WERI-Rb-1 (cell line): ENCODE measurements at regions not wholly inside any gene's neighbourhood (a gene's known extent, or its start where the extent isn't known, plus 50 kb on each side); places are given as distances from the start of the nearest gene placed in this dataset.

Source experiments
- DNase-seq: peaks from one replicate; pipeline ENCODE4 v3.0.0-alpha.2; 2020
- H3K27ac ChIP-seq: fragments of 250-450 bp; sonication (Bioruptor Pico); 2 replicates; pipeline ENCODE4 v1.5.1; 2020; ENCODE audit warnings: mild to moderate bottlenecking, moderate library complexity
- H3K27me3 ChIP-seq: fragments of 250-450 bp; sonication (Bioruptor Pico); 2 replicates; pipeline ENCODE4 v1.5.1; 2021; ENCODE audit warnings: mild to moderate bottlenecking, low read depth, moderate library complexity; ENCODE audit not compliant: insufficient read depth, severe bottlenecking
- H3K36me3 ChIP-seq: fragments of 250-450 bp; sonication (Bioruptor Pico); 2 replicates; pipeline ENCODE4 v1.5.1; 2020; ENCODE audit warnings: mild to moderate bottlenecking, moderate library complexity
- H3K4me3 ChIP-seq: 2 replicates; pipeline ENCODE4 v1.5.1; 2011; ENCODE audit warnings: low read depth, mild to moderate bottlenecking, control low read depth, low read length
- H3K9me3 ChIP-seq: fragments of 250-450 bp; sonication (Bioruptor Pico); 2 replicates; pipeline ENCODE4 v1.5.1; 2021; ENCODE audit warnings: mild to moderate bottlenecking, moderate library complexity; ENCODE audit not compliant: severe bottlenecking
- CTCF ChIP-seq: IDR thresholded peaks from 2 replicates; pipeline ENCODE4 v1.5.1; 2011; ENCODE audit warnings: low read depth, mild to moderate bottlenecking, control low read depth, inconsistent platforms, low read length

GRCh38 chr1:55718758-55719671 is 503.9 kb upstream of the USP24 start:
- DNase-seq, result no peak
- no peak for TF ChIP-seq CTCF
- H3K9me3 ChIP-seq, result no peaks in the 10 kb centered on the region

GRCh38 chr1:55717111-55717510 is 501.9 kb upstream of the USP24 start:
- Histone ChIP-seq H3K4me3 (no peak overlapping the region), H3K36me3 (no peaks in the 10 kb centered on the region), H3K27ac (no peak overlapping the region), H3K27me3 (no peaks in the 10 kb centered on the region), H3K9me3 (no peaks in the 10 kb centered on the region)
- DNase-seq, result no peak
- no peak for TF ChIP-seq CTCF

More at GRCh38 chr1:55718758-55719671, 503.9 kb upstream of the USP24 start:
- H3K36me3 ChIP-seq, result no peaks in the 10 kb centered on the region
- no peaks in the 10 kb centered on the region for H3K27me3 ChIP-seq
- H3K4me3 ChIP-seq, result no peak overlapping the region
- no peak overlapping the region for H3K27ac ChIP-seq

GRCh38 chr1:55716610-55717009 is 501.4 kb upstream of the USP24 start:
- no peak overlapping the region for H3K27ac ChIP-seq
- no peaks in the 10 kb centered on the region for H3K36me3 ChIP-seq
- TF ChIP-seq CTCF, result no peak
- no peak overlapping the region for H3K4me3 ChIP-seq
- H3K27me3 ChIP-seq, result no peaks in the 10 kb centered on the region
- H3K9me3 ChIP-seq, result no peaks in the 10 kb centered on the region
- DNase-seq, result no peak

- no peak for DNase-seq
- no peak overlapping the region for H3K27ac ChIP-seq
- TF ChIP-seq CTCF, result no peak
Measured at GRCh38 chr1:55716151-55716550, 501.0 kb upstream of the USP24 start.

GRCh38 chr1:55714230-55714629 is 499.1 kb upstream of the USP24 start:
- Histone ChIP-seq H3K9me3 (no peaks in the 10 kb centered on the region), H3K4me3 (no peak overlapping the region), H3K27ac (no peak overlapping the region), H3K36me3 (no peaks in the 10 kb centered on the region), H3K27me3 (no peaks in the 10 kb centered on the region)
- no peak for DNase-seq
- no peak for TF ChIP-seq CTCF

More at GRCh38 chr1:55716151-55716550, 501.0 kb upstream of the USP24 start:
- H3K9me3 ChIP-seq, result no peaks in the 10 kb centered on the region
- no peaks in the 10 kb centered on the region for H3K36me3 ChIP-seq
- no peaks in the 10 kb centered on the region for H3K27me3 ChIP-seq
- H3K4me3 ChIP-seq, result no peak overlapping the region
